Spleen (tissue), 7 donors: ENCODE measurements at regions not wholly inside any gene's neighbourhood (a gene's known extent, or its start where the extent isn't known, plus 50 kb on each side); places are given as distances from the start of the nearest gene placed in this dataset.

Experiments used
- CTCF ChIP-seq, 11 experiments: fragments of 200-600 bp in 7 of 11; fragments of 450-650 bp in 4 of 11; sonication (generic) in 4 of 11; IDR thresholded peaks in 8 of 11; conservative IDR thresholded peaks in 3 of 11; 1 replicate in 7 of 11; 2 replicates in 4 of 11; pipeline versions ENCODE4 v1.4.0 to v1.8.0; 2016 to 2021; ENCODE audit warnings: antibody characterized with exemption in 11 of 11, inconsistent platforms in 4 of 11, mild to moderate bottlenecking in 1 of 11
- POLR2A ChIP-seq, 3 donors: fragments of 450-650 bp; IDR thresholded peaks; one replicate each; pipeline ENCODE4 v1.5.1; 2017; ENCODE audit warnings: antibody characterized with exemption in 3 of 3, mild to moderate bottlenecking in 1 of 3
- POLR2AphosphoS5 ChIP-seq, 3 donors: sonication (generic); formaldehyde crosslinking; IDR thresholded peaks; one replicate each; pipeline ENCODE4 v1.5.1; 2017; ENCODE audit warnings: antibody characterized with exemption in 3 of 3
- donor health status: DM: no; HTN: no; CAD: no; lungs with moderate emphysema.
- donor health status: DM: no; HTN: no; CAD: no.
- donor health status: DM: no; HTN: no; CAD: no.

- TF ChIP-seq POLR2A (IDR thresholded peaks at IDR 0.05) (no peak), CTCF (IDR thresholded peaks at IDR 0.05 in 8 of 11, conservative IDR thresholded peaks at IDR 0.05 in 3 of 11) (no peak), POLR2AphosphoS5 (IDR thresholded peaks at IDR 0.05) (no peak)
Measured at GRCh38 chr4:117699595-117699994, 334.7 kb upstream of the NDST3 start.
